Smooth muscle cell (in vitro differentiated cells): ENCODE measurements at regions not wholly inside any gene's neighbourhood (a gene's known extent, or its start where the extent isn't known, plus 50 kb on each side); places are given as distances from the start of the nearest gene placed in this dataset.

Experiments used
- DNase-seq: peaks from one replicate; lab custom pipeline; 2025; ENCODE audit not compliant: unreplicated experiment; lab: John Stamatoyannopoulos, UW
- H2AFZ ChIP-seq: fragments of 200-600 bp; sonication (generic); 2 replicates; pipeline ENCODE4 v1.6.0; 2016; ENCODE audit warnings: antibody characterized with exemption, low read depth, mild to moderate bottlenecking
- H3F3A ChIP-seq: fragments of 200-600 bp; sonication (generic); 2 replicates; pipeline ENCODE4 v1.6.0; 2017; ENCODE audit warnings: antibody characterized with exemption, low read depth
- H3K27ac ChIP-seq: fragments of 200-600 bp; sonication (generic); 2 replicates; pipeline ENCODE4 v1.5.1; 2016; ENCODE audit warnings: low read depth, mild to moderate bottlenecking
- H3K27me3 ChIP-seq: fragments of 200-600 bp; sonication (generic); 2 replicates; pipeline ENCODE4 v1.6.1; 2016; ENCODE audit warnings: low read depth, mild to moderate bottlenecking
- H3K36me3 ChIP-seq: fragments of 200-600 bp; sonication (generic); 2 replicates; pipeline ENCODE4 v1.5.1; 2016; ENCODE audit warnings: low read depth
- H3K4me1 ChIP-seq: fragments of 200-600 bp; sonication (generic); 2 replicates; pipeline ENCODE4 v1.5.1; 2016; ENCODE audit warnings: low read depth
- H3K4me2 ChIP-seq: fragments of 200-600 bp; sonication (generic); 2 replicates; pipeline ENCODE4 v1.6.0; 2016; ENCODE audit warnings: mild to moderate bottlenecking
- H3K4me3 ChIP-seq: fragments of 200-600 bp; sonication (generic); 2 replicates; pipeline ENCODE4 v1.5.1; 2016; ENCODE audit warnings: mild to moderate bottlenecking
- H3K79me2 ChIP-seq: fragments of 200-600 bp; sonication (generic); 2 replicates; pipeline ENCODE4 v1.6.0; 2016; ENCODE audit warnings: low read depth, mild to moderate bottlenecking
- H3K9ac ChIP-seq: fragments of 200-600 bp; sonication (generic); 2 replicates; pipeline ENCODE4 v1.6.0; 2016; ENCODE audit warnings: low read depth
- H3K9me3 ChIP-seq: fragments of 200-600 bp; sonication (generic); replicated peaks from 2 replicates; pipeline ENCODE4 v1.5.1; 2016; ENCODE audit warnings: low read depth
- H4K20me1 ChIP-seq: fragments of 200-600 bp; sonication (generic); 2 replicates; pipeline ENCODE4 v1.6.0; 2016; ENCODE audit warnings: low read depth
- WGBS: methylation state at CpG from one replicate; pipeline ENCODE4 v1.1.7; 2016; ENCODE audit warnings: low lambda C conversion rate; 5-methylcytosine and 5-hydroxymethylcytosine counted together
- TF ChIP-seq, protein P1 (sequence below): fragments of 200-600 bp; sonication (generic); IDR thresholded peaks from 2 replicates; pipeline ENCODE4 v1.5.1; 2017; ENCODE audit warnings: borderline replicate concordance, mild to moderate bottlenecking, antibody characterized with exemption; ENCODE audit not compliant: insufficient read depth, poor library complexity, severe bottlenecking

DNA sequence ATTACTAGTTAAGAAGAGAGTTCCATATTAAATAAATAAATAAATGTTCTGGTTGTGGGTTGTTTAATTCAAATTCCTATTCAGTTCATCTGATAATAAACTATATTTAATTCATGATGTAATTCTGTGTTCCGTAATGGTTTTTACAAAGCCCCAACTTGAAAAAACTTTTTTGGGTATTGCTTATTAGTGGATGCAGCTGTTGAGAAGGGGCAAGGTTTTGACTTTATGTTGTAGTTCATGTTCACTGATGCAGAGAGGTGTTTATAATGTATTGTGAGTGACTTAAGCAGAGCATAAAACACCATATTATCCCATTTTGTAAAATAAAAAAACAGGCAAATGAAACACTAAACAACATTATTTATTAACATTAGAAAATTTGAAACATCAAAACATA, 107.3 kb upstream of the TNFSF11 start:
- no peak overlapping the region for H3K9ac ChIP-seq
- H3K9me3 ChIP-seq: peaks cover 3% of the 10 kb centered on the region
- DNase-seq: no peak
- H3K27ac ChIP-seq: no peak overlapping the region
- H4K20me1 ChIP-seq: no peaks in the 10 kb centered on the region
- no peak overlapping the region for H3K4me2 ChIP-seq
- H3K27me3 ChIP-seq: no peaks in the 10 kb centered on the region
- H3F3A ChIP-seq: no peaks in the 10 kb centered on the region
- no peaks in the 10 kb centered on the region for H3K4me1 ChIP-seq
- 94% methylated on average over 1 of the region's 1 CpG for WGBS
- TF ChIP-seq, protein P1, sequence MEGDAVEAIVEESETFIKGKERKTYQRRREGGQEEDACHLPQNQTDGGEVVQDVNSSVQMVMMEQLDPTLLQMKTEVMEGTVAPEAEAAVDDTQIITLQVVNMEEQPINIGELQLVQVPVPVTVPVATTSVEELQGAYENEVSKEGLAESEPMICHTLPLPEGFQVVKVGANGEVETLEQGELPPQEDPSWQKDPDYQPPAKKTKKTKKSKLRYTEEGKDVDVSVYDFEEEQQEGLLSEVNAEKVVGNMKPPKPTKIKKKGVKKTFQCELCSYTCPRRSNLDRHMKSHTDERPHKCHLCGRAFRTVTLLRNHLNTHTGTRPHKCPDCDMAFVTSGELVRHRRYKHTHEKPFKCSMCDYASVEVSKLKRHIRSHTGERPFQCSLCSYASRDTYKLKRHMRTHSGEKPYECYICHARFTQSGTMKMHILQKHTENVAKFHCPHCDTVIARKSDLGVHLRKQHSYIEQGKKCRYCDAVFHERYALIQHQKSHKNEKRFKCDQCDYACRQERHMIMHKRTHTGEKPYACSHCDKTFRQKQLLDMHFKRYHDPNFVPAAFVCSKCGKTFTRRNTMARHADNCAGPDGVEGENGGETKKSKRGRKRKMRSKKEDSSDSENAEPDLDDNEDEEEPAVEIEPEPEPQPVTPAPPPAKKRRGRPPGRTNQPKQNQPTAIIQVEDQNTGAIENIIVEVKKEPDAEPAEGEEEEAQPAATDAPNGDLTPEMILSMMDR: no peak
- no peaks in the 10 kb centered on the region for H3K79me2 ChIP-seq
- no peak overlapping the region for H2AFZ ChIP-seq
- no peaks in the 10 kb centered on the region for H3K36me3 ChIP-seq
- no peak overlapping the region for H3K4me3 ChIP-seq

DNA sequence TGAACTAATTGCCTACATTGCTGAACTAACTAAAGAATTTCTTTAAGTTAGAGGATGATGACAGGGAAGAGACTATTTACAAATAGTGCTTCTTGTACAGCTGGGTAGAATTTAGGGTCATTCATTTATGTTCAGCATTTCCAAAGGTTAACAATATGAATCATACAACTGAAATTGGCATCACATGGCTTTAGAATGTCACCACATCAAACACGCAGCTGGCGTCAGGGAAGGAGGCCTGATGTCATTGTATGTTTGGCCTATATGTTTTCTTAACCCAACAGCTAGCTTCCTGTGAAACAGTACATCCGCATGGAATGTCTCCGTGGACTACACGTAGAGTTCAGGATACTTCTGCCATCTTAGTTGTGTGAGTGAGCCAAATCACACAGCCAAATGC, 99.0 kb upstream of the TNFSF11 start:
- DNase-seq: no peak
- Histone ChIP-seq H3K27ac (no peak overlapping the region), H3F3A (no peaks in the 10 kb centered on the region), H3K79me2 (no peaks in the 10 kb centered on the region), H4K20me1 (no peaks in the 10 kb centered on the region), H3K9me3 (no peaks in the 10 kb centered on the region), H3K36me3 (no peaks in the 10 kb centered on the region), H3K9ac (no peak overlapping the region), H2AFZ (no peak overlapping the region), H3K4me2 (no peak overlapping the region), H3K4me3 (no peak overlapping the region), H3K27me3 (no peaks in the 10 kb centered on the region), H3K4me1 (no peaks in the 10 kb centered on the region)
- WGBS: 77% methylated on average over 5 of the region's 5 CpGs
- TF ChIP-seq, protein P1: no peak

DNA sequence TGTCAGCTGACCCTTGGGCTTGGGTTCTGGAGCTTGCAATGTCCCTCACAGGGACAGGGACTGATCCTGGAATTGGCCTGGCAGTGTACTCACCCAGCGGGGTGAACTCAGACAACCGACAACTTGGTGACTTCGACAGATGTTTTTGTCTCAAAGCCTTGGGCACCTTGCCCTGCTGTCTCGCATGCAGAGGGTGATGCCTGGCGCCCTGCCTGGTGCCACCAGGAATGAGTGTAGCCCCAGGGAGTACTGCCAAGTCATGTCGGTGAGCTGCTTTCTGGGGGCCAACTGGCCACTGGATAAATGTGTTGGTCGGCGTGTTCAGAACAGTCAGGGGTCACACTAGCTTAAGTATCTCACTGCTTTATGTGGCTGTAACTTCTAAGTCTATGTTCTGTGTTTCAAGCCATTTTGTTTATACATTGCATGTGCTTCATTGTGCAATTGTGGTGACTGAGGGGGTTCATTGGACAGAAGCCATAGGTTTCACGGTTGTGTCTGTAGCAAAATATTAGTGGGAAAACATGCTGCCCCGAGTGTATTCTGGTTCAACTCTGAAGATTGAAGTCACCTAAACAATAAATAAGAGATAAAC, 96.3 kb upstream of the TNFSF11 start:
- no peaks in the 10 kb centered on the region for H4K20me1 ChIP-seq
- TF ChIP-seq, protein P1: no peak
- no peak for DNase-seq
- no peaks in the 10 kb centered on the region for H3K27me3 ChIP-seq
- H3K79me2 ChIP-seq: no peaks in the 10 kb centered on the region
- H3K4me1 ChIP-seq: no peaks in the 10 kb centered on the region
- no peaks in the 10 kb centered on the region for H3K36me3 ChIP-seq
- H3K9ac ChIP-seq: no peak overlapping the region
- WGBS: 94% methylated on average over 10 of the region's 10 CpGs
- H3K27ac ChIP-seq: no peak overlapping the region
- H3K4me2 ChIP-seq: no peak overlapping the region
- H3K9me3 ChIP-seq: no peaks in the 10 kb centered on the region
- H3F3A ChIP-seq: no peaks in the 10 kb centered on the region
- H2AFZ ChIP-seq: no peak overlapping the region
- no peak overlapping the region for H3K4me3 ChIP-seq

DNA sequence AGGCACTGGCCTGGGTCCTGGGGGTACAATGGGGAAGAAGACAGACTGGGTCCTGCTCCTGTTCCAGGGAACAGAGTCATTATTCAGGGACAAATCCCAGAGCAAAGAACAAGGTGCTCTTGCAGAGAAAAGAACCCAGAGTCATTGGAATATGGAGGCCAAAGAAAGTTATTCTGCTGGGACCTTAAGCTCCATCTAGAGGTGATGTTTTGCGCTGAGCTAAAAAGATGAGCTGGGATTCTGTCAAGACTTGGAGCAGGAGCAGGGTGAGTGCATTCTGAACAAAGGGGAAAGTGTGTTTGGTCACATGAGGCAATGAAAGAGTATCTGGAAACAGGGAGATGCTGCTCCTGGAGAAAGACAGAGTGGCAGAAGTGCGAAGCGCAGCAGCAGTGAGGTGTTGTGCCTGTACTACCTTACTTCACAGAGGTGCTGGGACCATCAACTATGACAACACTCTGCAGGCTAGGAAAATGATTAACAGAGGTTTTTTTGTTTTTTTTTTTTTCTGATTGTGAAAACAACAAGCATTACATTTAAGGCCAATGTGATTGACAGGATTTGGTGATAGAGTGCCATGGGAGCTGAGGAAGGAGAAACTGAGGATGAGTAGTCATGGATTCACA, 95.3 kb upstream of the TNFSF11 start:
- Histone ChIP-seq H3K79me2 (no peaks in the 10 kb centered on the region), H2AFZ (no peak overlapping the region), H3K4me3 (no peak overlapping the region), H3F3A (no peaks in the 10 kb centered on the region), H3K4me2 (no peak overlapping the region), H3K27ac (no peak overlapping the region), H3K27me3 (no peaks in the 10 kb centered on the region), H3K9ac (no peak overlapping the region), H3K36me3 (no peaks in the 10 kb centered on the region), H3K9me3 (no peaks in the 10 kb centered on the region), H3K4me1 (no peaks in the 10 kb centered on the region), H4K20me1 (no peaks in the 10 kb centered on the region)
- TF ChIP-seq, protein P1: peak; percentile 12
- no peak for DNase-seq
- 74% methylated on average over 3 of the region's 3 CpGs for WGBS
